PC-3 (cell line): ENCODE measurements at regions not wholly inside any gene's neighbourhood (a gene's known extent, or its start where the extent isn't known, plus 50 kb on each side); places are given as distances from the start of the nearest gene placed in this dataset.

Source experiments
- ATAC-seq: fragments of 200-7000 bp; cut with Tn5 transposase; 2 replicates; pipeline ENCODE4 v1.9.1; 2020; ENCODE audit warnings: mild to moderate bottlenecking, moderate library complexity
- BruUV-seq: library from RNA; stranded (reverse); fragments of 400-500 nt; replicated peaks from 2 replicates; lab custom pipeline; 2021; lab: Mats Ljungman, UMichigan
- CTCF ChIA-PET: fragments of 300-600 bp; sonication (Branson Sonifier 250); formaldehyde crosslinking; loops from one replicate; lab custom pipeline; 2022; ENCODE audit warnings: antibody characterized with exemption; lab: Charles Lee
- POLR2A ChIA-PET: fragments of 300-600 bp; sonication (Branson Sonifier 250); formaldehyde crosslinking; loops from one replicate; lab custom pipeline; 2022; ENCODE audit warnings: antibody characterized with exemption; ENCODE audit not compliant: unreplicated experiment; lab: Charles Lee
- DNase-seq: peaks from one replicate; pipeline ENCODE4 v3.0.0-alpha.2; 2015
- H2AFZ ChIP-seq: fragments of 300-600 bp; sonication (generic); 2 replicates; pipeline ENCODE4 v1.6.0; 2016; ENCODE audit warnings: antibody characterized with exemption, low read length
- H3F3A ChIP-seq: fragments of 300-600 bp; sonication (generic); one replicate; pipeline ENCODE4 v1.6.0; 2017; ENCODE audit warnings: antibody characterized with exemption, low read length, control low read depth, mild to moderate bottlenecking; ENCODE audit not compliant: unreplicated experiment
- H3K27ac ChIP-seq: fragments of 300-600 bp; sonication (generic); 2 replicates; pipeline ENCODE4 v1.5.1; 2016; ENCODE audit warnings: mild to moderate bottlenecking, low read length
- H3K27me3 ChIP-seq: fragments of 300-600 bp; sonication (generic); 2 replicates; pipeline ENCODE4 v1.6.1; 2016; ENCODE audit warnings: low read length, mixed read lengths
- H3K36me3 ChIP-seq: fragments of 300-600 bp; sonication (generic); 2 replicates; pipeline ENCODE4 v1.6.1; 2016; ENCODE audit warnings: low read depth, mixed run types, low read length, mixed read lengths
- H3K4me1 ChIP-seq: fragments of 300-600 bp; sonication (generic); 2 replicates; pipeline ENCODE4 v1.5.1; 2016; ENCODE audit warnings: low read length; ENCODE audit not compliant: insufficient read depth
- H3K4me2 ChIP-seq: fragments of 300-600 bp; sonication (generic); 2 replicates; pipeline ENCODE4 v1.6.0; 2016; ENCODE audit warnings: low read length
- H3K4me3 ChIP-seq: fragments of 300-600 bp; sonication (generic); 2 replicates; pipeline ENCODE4 v1.5.1; 2016; ENCODE audit warnings: mild to moderate bottlenecking, low read length, mixed read lengths
- H3K79me2 ChIP-seq: fragments of 300-600 bp; sonication (generic); 2 replicates; pipeline ENCODE4 v1.6.1; 2017; ENCODE audit warnings: low read length, mixed read lengths
- H3K9ac ChIP-seq: fragments of 300-600 bp; sonication (generic); 2 replicates; pipeline ENCODE4 v1.6.0; 2016; ENCODE audit warnings: mild to moderate bottlenecking, low read length
- H3K9me2 ChIP-seq: fragments of 300-600 bp; sonication (generic); replicated peaks from 2 replicates; pipeline ENCODE4 v1.6.1; 2016; ENCODE audit warnings: mixed run types, low read length, mixed read lengths
- H3K9me3 ChIP-seq: fragments of 300-600 bp; sonication (generic); 2 replicates; pipeline ENCODE4 v1.6.1; 2016; ENCODE audit warnings: low read length, mixed read lengths
- H4K20me1 ChIP-seq: fragments of 300-600 bp; sonication (generic); 2 replicates; pipeline ENCODE4 v1.6.1; 2016; ENCODE audit warnings: low read length, mixed read lengths
- EZH2 ChIP-seq: fragments of 300-600 bp; sonication (generic); IDR thresholded peaks from one replicate; pipeline ENCODE4 v1.6.1; 2017; ENCODE audit warnings: antibody characterized with exemption, mild to moderate bottlenecking, low read length; ENCODE audit not compliant: unreplicated experiment
- EZH2phosphoT487 ChIP-seq: fragments of 300-600 bp; sonication (generic); IDR thresholded peaks from 2 replicates; pipeline ENCODE4 v1.6.1; 2018; ENCODE audit warnings: mild to moderate bottlenecking, antibody characterized with exemption, low read length, borderline replicate concordance
- intact Hi-C: fragments of 100-400 bp; cut with micrococcal nuclease; formaldehyde crosslinking; loops from 2 replicates; pipeline ENCODE4 v1.9.0; 2023
- TF ChIP-seq, protein P1 (sequence below): fragments of 300-600 bp; sonication (generic); conservative IDR thresholded peaks from 2 replicates; pipeline ENCODE4 v1.5.1; 2017; ENCODE audit warnings: antibody characterized with exemption, low read depth, mild to moderate bottlenecking, low read length

DNA sequence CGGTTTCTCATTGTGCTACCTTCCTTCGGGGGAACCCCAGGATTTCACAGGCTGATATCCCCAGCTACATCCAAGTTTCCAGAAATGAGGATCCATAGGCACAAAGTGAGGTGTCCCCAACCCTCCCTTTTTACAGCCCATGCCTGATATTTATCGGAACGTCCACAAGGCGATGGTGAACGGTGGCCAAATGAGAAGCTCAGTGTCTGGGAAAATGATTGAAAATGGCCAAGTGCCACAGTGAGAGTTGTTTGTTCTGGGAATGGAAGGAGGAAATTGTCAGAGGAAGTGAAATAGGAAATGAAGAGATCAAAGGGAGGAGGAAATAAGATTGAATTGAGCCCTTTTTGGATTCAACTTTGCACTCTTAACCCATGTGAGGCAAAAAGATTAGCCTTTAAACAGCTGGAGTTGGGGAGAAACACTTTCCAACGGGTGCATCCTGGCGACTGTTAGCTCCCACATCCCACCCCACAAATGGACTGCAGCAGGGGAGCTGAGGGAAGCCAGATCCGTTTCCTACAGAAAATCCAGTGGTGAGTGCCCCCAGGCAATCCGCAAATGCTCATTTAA lies 294.4 kb upstream of the IRX5 start:
- no peak overlapping the region for H3K9ac ChIP-seq
- TF ChIP-seq EZH2 (no peak), EZH2phosphoT487 (no peak)
- TF ChIP-seq, protein P1, sequence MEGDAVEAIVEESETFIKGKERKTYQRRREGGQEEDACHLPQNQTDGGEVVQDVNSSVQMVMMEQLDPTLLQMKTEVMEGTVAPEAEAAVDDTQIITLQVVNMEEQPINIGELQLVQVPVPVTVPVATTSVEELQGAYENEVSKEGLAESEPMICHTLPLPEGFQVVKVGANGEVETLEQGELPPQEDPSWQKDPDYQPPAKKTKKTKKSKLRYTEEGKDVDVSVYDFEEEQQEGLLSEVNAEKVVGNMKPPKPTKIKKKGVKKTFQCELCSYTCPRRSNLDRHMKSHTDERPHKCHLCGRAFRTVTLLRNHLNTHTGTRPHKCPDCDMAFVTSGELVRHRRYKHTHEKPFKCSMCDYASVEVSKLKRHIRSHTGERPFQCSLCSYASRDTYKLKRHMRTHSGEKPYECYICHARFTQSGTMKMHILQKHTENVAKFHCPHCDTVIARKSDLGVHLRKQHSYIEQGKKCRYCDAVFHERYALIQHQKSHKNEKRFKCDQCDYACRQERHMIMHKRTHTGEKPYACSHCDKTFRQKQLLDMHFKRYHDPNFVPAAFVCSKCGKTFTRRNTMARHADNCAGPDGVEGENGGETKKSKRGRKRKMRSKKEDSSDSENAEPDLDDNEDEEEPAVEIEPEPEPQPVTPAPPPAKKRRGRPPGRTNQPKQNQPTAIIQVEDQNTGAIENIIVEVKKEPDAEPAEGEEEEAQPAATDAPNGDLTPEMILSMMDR, result no peak
- no peaks in the 10 kb centered on the region for H3K36me3 ChIP-seq
- no peaks in the 10 kb centered on the region for H4K20me1 ChIP-seq
- H3K9me2 ChIP-seq, result no peaks in the 10 kb centered on the region
- no peak for DNase-seq
- no peaks in the 10 kb centered on the region for H3F3A ChIP-seq
- intact Hi-C loops, result no loop called here
- no peaks in the 10 kb centered on the region for H3K9me3 ChIP-seq
- H3K79me2 ChIP-seq, result no peaks in the 10 kb centered on the region
- no peaks in the 10 kb centered on the region for H3K4me1 ChIP-seq
- no peak overlapping the region for H3K4me2 ChIP-seq
- POLR2A ChIA-PET, result no interaction called here
- no peaks in the 10 kb centered on the region for H3K27me3 ChIP-seq
- H2AFZ ChIP-seq, result no peak overlapping the region
- H3K27ac ChIP-seq, result no peak overlapping the region
- ATAC-seq, result no peak
- BruUV-seq, result no TSS peak
- H3K4me3 ChIP-seq, result no peak overlapping the region
- CTCF ChIA-PET, result no interaction called here

DNA sequence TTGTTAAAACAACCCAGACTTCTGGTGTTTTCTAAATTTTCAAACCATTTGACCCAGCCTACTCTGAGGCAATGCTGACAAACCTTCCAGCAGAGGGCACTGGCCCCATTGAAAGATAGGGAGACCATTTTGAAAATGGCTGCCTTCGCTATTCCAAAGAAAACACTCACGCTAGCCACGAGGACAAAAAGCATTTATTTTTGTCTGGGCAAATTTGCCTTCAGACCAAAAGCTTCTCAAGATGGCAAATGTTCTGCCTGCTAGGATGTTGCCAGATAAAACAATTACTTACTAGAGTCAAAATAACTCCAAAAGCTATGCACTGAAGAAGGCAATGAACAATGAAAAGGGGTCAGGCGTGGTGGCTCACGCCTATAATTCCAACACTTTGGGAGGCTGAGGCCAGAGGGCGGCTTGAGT lies 296.7 kb upstream of the IRX5 start:
- BruUV-seq, result no TSS peak
- no peak for DNase-seq
- CTCF ChIA-PET, result no interaction called here
- POLR2A ChIA-PET, result no interaction called here
- H3K27ac ChIP-seq, result no peak overlapping the region
- H3K4me1 ChIP-seq, result no peaks in the 10 kb centered on the region
- no peaks in the 10 kb centered on the region for H3K27me3 ChIP-seq
- no peak for ATAC-seq
- no peak overlapping the region for H2AFZ ChIP-seq
- intact Hi-C loops, result no loop called here
- H3K36me3 ChIP-seq, result no peaks in the 10 kb centered on the region
- H3K9me2 ChIP-seq, result no peaks in the 10 kb centered on the region
- H3K4me2 ChIP-seq, result no peak overlapping the region
- H3K79me2 ChIP-seq, result no peaks in the 10 kb centered on the region
- no peaks in the 10 kb centered on the region for H4K20me1 ChIP-seq
- no peak overlapping the region for H3K4me3 ChIP-seq
- H3F3A ChIP-seq, result no peaks in the 10 kb centered on the region
- H3K9ac ChIP-seq, result no peak overlapping the region
- H3K9me3 ChIP-seq, result no peaks in the 10 kb centered on the region
- TF ChIP-seq EZH2phosphoT487 (no peak), EZH2 (no peak)
- TF ChIP-seq, protein P1, result peak; percentile 43

DNA sequence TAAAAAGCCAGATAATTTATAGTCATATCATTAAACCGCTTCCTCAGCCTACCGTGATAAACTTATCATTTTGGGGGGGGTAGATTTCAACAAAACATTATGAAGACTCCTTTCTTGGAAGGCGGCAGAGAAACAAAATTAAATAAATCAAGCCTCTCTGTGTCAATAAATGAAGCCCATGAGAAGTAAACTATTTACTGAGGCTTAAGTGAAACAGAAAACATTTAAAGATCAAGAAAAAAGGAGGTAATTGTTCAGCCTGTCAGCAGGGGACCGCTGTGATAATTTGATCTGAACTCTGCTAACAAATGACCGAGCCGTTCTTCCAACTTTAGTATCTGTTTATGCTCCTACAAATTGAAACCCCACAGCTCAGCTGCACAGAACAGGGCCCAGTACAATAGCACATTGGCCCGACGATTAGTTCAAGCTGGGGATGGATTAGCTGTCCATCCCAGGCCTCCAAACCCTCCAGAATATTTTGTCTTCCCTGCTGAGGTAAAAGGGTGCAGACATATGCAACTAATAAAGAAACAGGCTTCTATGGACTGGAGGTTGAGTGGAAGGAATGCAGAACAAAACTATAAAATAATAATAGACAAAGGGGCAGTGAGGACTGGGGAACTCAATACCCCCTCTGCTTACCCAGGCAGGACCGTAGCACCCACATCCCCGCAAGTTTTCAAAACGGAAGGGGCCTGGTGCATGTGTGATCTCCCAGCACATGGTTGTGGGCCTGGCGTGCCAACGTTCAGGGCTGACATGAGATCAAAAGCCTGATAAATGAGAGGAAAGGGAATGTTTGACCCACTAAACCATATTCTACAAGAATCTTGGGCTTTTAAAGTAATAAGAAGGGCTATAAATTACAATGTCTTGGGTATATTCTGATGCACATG lies 298.1 kb upstream of the IRX5 start:
- BruUV-seq, result no TSS peak
- ATAC-seq (no peak), DNase-seq (no peak)
- Histone ChIP-seq H3F3A (no peaks in the 10 kb centered on the region), H3K27me3 (no peaks in the 10 kb centered on the region), H3K4me2 (no peak overlapping the region), H2AFZ (no peak overlapping the region), H3K4me3 (no peak overlapping the region), H3K9ac (no peak overlapping the region), H3K9me2 (no peaks in the 10 kb centered on the region), H3K79me2 (no peaks in the 10 kb centered on the region), H3K27ac (no peak overlapping the region), H4K20me1 (no peaks in the 10 kb centered on the region), H3K9me3 (no peaks in the 10 kb centered on the region), H3K4me1 (no peaks in the 10 kb centered on the region), H3K36me3 (no peaks in the 10 kb centered on the region)
- no peak for TF ChIP-seq EZH2
- TF ChIP-seq, protein P1, result no peak
- intact Hi-C loops, result no loop called here
- POLR2A ChIA-PET, result no interaction called here
- CTCF ChIA-PET, result interaction anchor here (0.6 kb wide), 1 partner anchor 1085 kb away, joined by 3 read pairs; no protein-coding TSS in a partner anchor
